GM12878 (cell line): ENCODE measurements at regions not wholly inside any gene's neighbourhood (a gene's known extent, or its start where the extent isn't known, plus 50 kb on each side); places are given as distances from the start of the nearest gene placed in this dataset.

ENCODE experiments used
- ASH2L ChIP-seq: fragments of 300-600, 200-600 bp; sonication (generic); IDR thresholded peaks from 2 replicates; pipeline ENCODE4 v1.6.1; 2017; ENCODE audit warnings: low read depth, mild to moderate bottlenecking, borderline replicate concordance
- ATF2 ChIP-seq: IDR thresholded peaks from 2 replicates; pipeline ENCODE4 v1.6.1; 2012; ENCODE audit warnings: low read length, inconsistent platforms
- CHD1 ChIP-seq: IDR thresholded peaks from 2 replicates; pipeline ENCODE4 v1.6.1; 2012; ENCODE audit warnings: low read depth, low read length, improper control_type of control experiment
- CTCF ChIP-seq, 3 experiments: IDR thresholded peaks in 2 of 3; conservative IDR thresholded peaks in 1 of 3; 2 replicates each; pipeline ENCODE4 v1.5.1; 2011; ENCODE audit warnings: low read depth in 3 of 3, low read length in 3 of 3, mild to moderate bottlenecking in 3 of 3, control low read depth in 2 of 3, moderate library complexity in 2 of 3, inconsistent platforms in 1 of 3, mixed read lengths in 1 of 3; ENCODE audit not compliant: control insufficient read depth in 2 of 3, insufficient read depth in 1 of 3; ENCODE audit errors: extremely low read depth in 1 of 3
- MAX ChIP-seq: IDR thresholded peaks from 2 replicates; pipeline ENCODE4 v1.6.1; 2012; ENCODE audit warnings: low read depth, low read length, improper control_type of control experiment
- NFIC ChIP-seq: IDR thresholded peaks from 2 replicates; pipeline ENCODE4 v1.6.1; 2012; ENCODE audit warnings: low read depth, mild to moderate bottlenecking, inconsistent platforms, low read length, moderate library complexity
- POLR2A ChIP-seq: IDR thresholded peaks from 2 replicates; pipeline ENCODE4 v1.6.1; 2011; ENCODE audit warnings: low read depth, mild to moderate bottlenecking, low read length
- POLR2AphosphoS5 ChIP-seq: IDR thresholded peaks from 2 replicates; pipeline ENCODE4 v1.6.1; 2011; ENCODE audit warnings: mild to moderate bottlenecking, low read length, inconsistent platforms
- REST ChIP-seq: IDR thresholded peaks from 2 replicates; pipeline ENCODE4 v1.6.1; 2012; ENCODE audit warnings: mild to moderate bottlenecking, low read depth, low read length
- SUPT20H ChIP-seq: IDR thresholded peaks from 2 replicates; pipeline ENCODE4 v1.6.1; 2011; ENCODE audit warnings: low read depth, mild to moderate bottlenecking, low read length, moderate library complexity, borderline replicate concordance; ENCODE audit not compliant: control insufficient read depth
- TAF1 ChIP-seq: IDR thresholded peaks from 2 replicates; pipeline ENCODE4 v1.6.1; 2011; ENCODE audit warnings: mild to moderate bottlenecking, low read depth, low read length, borderline replicate concordance
- ZNF274 ChIP-seq: IDR thresholded peaks from one replicate; pipeline ENCODE4 v1.8.0; 2011; ENCODE audit not compliant: insufficient read length, insufficient read depth
- ZZZ3 ChIP-seq: IDR thresholded peaks from 2 replicates; pipeline ENCODE4 v1.6.1; 2011; ENCODE audit warnings: low read depth; ENCODE audit not compliant: control insufficient read depth, insufficient read length

GRCh38 chr3:106746286-106746685 is 631.0 kb upstream of the CCDC54 start:
- TF ChIP-seq POLR2A (no peak), SUPT20H (no peak), CTCF (IDR thresholded peaks at IDR 0.05 in 2 of 3, conservative IDR thresholded peaks at IDR 0.05 in 1 of 3; ENCODE audit: control insufficient read depth in 2 of 3, extremely low read depth in 1 of 3, insufficient read depth in 1 of 3, low read depth in 3 of 3, low read length in 3 of 3) (no peak), MAX (no peak), NFIC (no peak), REST (no peak), ZNF274 (no peak), POLR2AphosphoS5 (no peak), ATF2 (no peak), CHD1 (no peak), TAF1 (no peak), ASH2L (no peak), ZZZ3 (no peak)
